AG04450 (cell line): ENCODE measurements at regions not wholly inside any gene's neighbourhood (a gene's known extent, or its start where the extent isn't known, plus 50 kb on each side); places are given as distances from the start of the nearest gene placed in this dataset.

Experiments used
- CTCF ChIA-PET: fragments of 300-600, 350-600 bp; formaldehyde crosslinking; extraction: SDS; loops from one replicate; lab custom pipeline; 2022; ENCODE audit warnings: antibody characterized with exemption, inconsistent platforms; lab: Charles Lee
- POLR2A ChIA-PET: fragments of 350-600 bp; formaldehyde crosslinking; extraction: SDS; loops from one replicate; lab custom pipeline; 2021; ENCODE audit warnings: antibody characterized with exemption, inconsistent platforms; lab: Yijun Ruan, JAX
- DNase-seq: peaks from one replicate; pipeline ENCODE4 v3.0.0-alpha.2; 2011; ENCODE audit warnings: low read depth, low spot score
- H3K27ac ChIP-seq: one replicate; pipeline ENCODE4 v1.5.1; 2012; ENCODE audit warnings: low read depth, low read length, control low read depth
- H3K27me3 ChIP-seq: one replicate; pipeline ENCODE4 v1.6.0; 2012; ENCODE audit warnings: low read length; ENCODE audit not compliant: control insufficient read depth, insufficient read depth
- H3K4me3 ChIP-seq: 2 replicates; pipeline ENCODE4 v1.5.1; 2011; ENCODE audit warnings: mild to moderate bottlenecking, low read depth, low read length, control low read depth
- H3K9me3 ChIP-seq: 2 replicates; pipeline ENCODE4 v1.5.1; 2012; ENCODE audit warnings: low read length; ENCODE audit not compliant: control insufficient read depth, insufficient read depth
- CTCF ChIP-seq: IDR thresholded peaks from 2 replicates; pipeline ENCODE4 v1.5.1; 2011; ENCODE audit warnings: low read depth, low read length, control low read depth, inconsistent platforms

GRCh38 chr4:129526812-129527211 is 430.9 kb downstream of the C4orf33 start:
- ChIA-PET POLR2A (no interaction called here), CTCF (no interaction called here)
- no peak for TF ChIP-seq CTCF
- H3K27ac ChIP-seq = no peak overlapping the region
- H3K27me3 ChIP-seq = no peaks in the 10 kb centered on the region
- DNase-seq = no peak
- H3K4me3 ChIP-seq = no peak overlapping the region
- no peaks in the 10 kb centered on the region; the same call in 1 of the 2 replicates for H3K9me3 ChIP-seq

- ChIA-PET CTCF (no interaction called here), POLR2A (no interaction called here)
- no peak overlapping the region for H3K4me3 ChIP-seq
- H3K27ac ChIP-seq = no peak overlapping the region
- DNase-seq = no peak
- no peaks in the 10 kb centered on the region for H3K27me3 ChIP-seq
- no peaks in the 10 kb centered on the region; the same call in 1 of the 2 replicates for H3K9me3 ChIP-seq
- TF ChIP-seq CTCF = no peak
Observed at GRCh38 chr4:129531253-129531652, 435.3 kb downstream of the C4orf33 start.

DNA sequence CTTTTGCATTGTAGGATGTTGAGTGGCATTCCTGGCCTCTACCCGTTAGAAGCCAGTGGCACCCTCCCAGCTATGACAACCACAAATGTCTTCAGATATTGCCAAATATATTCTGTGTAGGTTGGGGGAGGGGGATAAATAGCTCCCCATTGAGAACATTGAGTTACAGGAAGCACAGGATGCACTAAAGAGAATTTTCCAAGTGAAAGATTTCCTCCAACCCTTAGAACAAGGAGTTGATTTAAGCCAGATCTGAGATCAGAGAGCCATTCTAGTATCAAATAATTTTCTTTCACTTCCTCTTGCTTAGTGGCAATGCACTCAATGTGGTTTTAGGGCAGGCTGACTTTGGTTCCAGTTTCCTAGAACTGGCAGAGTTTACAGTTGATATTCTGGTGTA is 436.6 kb downstream of the C4orf33 start:
- no peak for TF ChIP-seq CTCF
- H3K27ac ChIP-seq = no peak overlapping the region
- DNase-seq = no peak
- ChIA-PET POLR2A (no interaction called here), CTCF (no interaction called here)
- no peaks in the 10 kb centered on the region for H3K27me3 ChIP-seq
- H3K4me3 ChIP-seq = no peak overlapping the region
- no peaks in the 10 kb centered on the region; the same call in 1 of the 2 replicates for H3K9me3 ChIP-seq

GRCh38 chr4:129543299-129543698 is 447.3 kb downstream of the C4orf33 start:
- POLR2A ChIA-PET = no interaction called here
- CTCF ChIA-PET = no interaction called here
- Histone ChIP-seq H3K9me3 (no peaks in the 10 kb centered on the region; the same call in 1 of the 2 replicates), H3K27me3 (no peaks in the 10 kb centered on the region), H3K4me3 (no peak overlapping the region), H3K27ac (no peak overlapping the region)
- no peak for DNase-seq
- TF ChIP-seq CTCF = no peak

- no peak for DNase-seq
- H3K9me3 ChIP-seq = no peaks in the 10 kb centered on the region; the same call in 1 of the 2 replicates
- H3K27me3 ChIP-seq = no peaks in the 10 kb centered on the region
- H3K27ac ChIP-seq = no peak overlapping the region
- CTCF ChIA-PET = no interaction called here
- POLR2A ChIA-PET = no interaction called here
- no peak overlapping the region for H3K4me3 ChIP-seq
- TF ChIP-seq CTCF = no peak
Observed at GRCh38 chr4:129545599-129546278, 449.8 kb downstream of the C4orf33 start.
